HFF-Myc (cell line): ENCODE measurements at regions not wholly inside any gene's neighbourhood (a gene's known extent, or its start where the extent isn't known, plus 50 kb on each side); places are given as distances from the start of the nearest gene placed in this dataset.

Experiments used
- DNase-seq: peaks from one replicate; pipeline ENCODE4 v3.0.0-alpha.2; 2011; ENCODE audit warnings: low read depth; ENCODE audit errors: extremely low read depth
- H3K4me3 ChIP-seq: replicated peaks from 2 replicates; pipeline ENCODE4 v1.5.1; 2011; ENCODE audit warnings: low read depth, mild to moderate bottlenecking, control low read depth, low read length
- CTCF ChIP-seq: IDR thresholded peaks from 2 replicates; pipeline ENCODE4 v1.5.1; 2012; ENCODE audit warnings: mild to moderate bottlenecking, low read depth, low read length, control low read depth; ENCODE audit errors: missing control alignments

GRCh38 chr3:181629711-181630110 is 82.0 kb upstream of the SOX2 start:
- DNase-seq, result no peak
- no peak for TF ChIP-seq CTCF
- H3K4me3 ChIP-seq, result no peak overlapping the region

- DNase-seq, result no peak
- no peak overlapping the region for H3K4me3 ChIP-seq
- no peak for TF ChIP-seq CTCF
Measured at GRCh38 chr3:181629029-181629428, 82.7 kb upstream of the SOX2 start.

GRCh38 chr3:181628384-181628783 is 83.3 kb upstream of the SOX2 start:
- DNase-seq, result no peak
- no peak overlapping the region for H3K4me3 ChIP-seq
- TF ChIP-seq CTCF, result no peak

GRCh38 chr3:181626036-181626435 is 85.7 kb upstream of the SOX2 start:
- H3K4me3 ChIP-seq, result no peak overlapping the region
- DNase-seq, result no peak
- no peak for TF ChIP-seq CTCF

GRCh38 chr3:181623924-181624694 is 87.6 kb upstream of the SOX2 start:
- TF ChIP-seq CTCF, result no peak
- no peak overlapping the region for H3K4me3 ChIP-seq
- DNase-seq, result no peak

GRCh38 chr3:181622365-181622764 is 89.4 kb upstream of the SOX2 start:
- no peak for TF ChIP-seq CTCF
- DNase-seq, result no peak
- H3K4me3 ChIP-seq, result no peak overlapping the region

- H3K4me3 ChIP-seq, result no peak overlapping the region
- no peak for TF ChIP-seq CTCF
- DNase-seq, result no peak
Measured at GRCh38 chr3:181619897-181620296, 91.8 kb upstream of the SOX2 start.
